DMS153 (cell line): ENCODE measurements at regions not wholly inside any gene's neighbourhood (a gene's known extent, or its start where the extent isn't known, plus 50 kb on each side); places are given as distances from the start of the nearest gene placed in this dataset.

Experiments
- DNase-seq: peaks from one replicate; lab custom pipeline; 2025; lab: John Stamatoyannopoulos, UW

GRCh38 chr1:11373895-11374747 is 101.1 kb downstream of the UBIAD1 start:
- DNase-seq, result no peak

DNA sequence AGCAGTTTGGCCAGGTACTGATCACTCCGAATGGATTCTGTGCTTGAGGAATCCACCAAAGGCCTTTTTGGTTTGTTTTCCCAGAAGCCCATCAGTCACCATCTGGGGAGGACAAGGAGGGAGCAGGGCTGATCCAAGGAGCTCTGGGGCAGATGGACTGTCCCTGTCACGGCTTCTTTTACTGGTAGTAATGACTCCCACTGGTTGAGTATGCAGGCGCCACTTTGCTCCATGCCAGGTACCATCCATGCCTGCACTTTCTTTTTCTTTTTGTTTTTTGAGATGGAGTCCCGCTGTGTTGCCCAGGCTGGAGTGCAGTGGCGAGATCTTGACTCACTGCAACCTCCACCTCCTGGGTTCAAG is 101.7 kb downstream of the UBIAD1 start:
- DNase-seq, result no peak

DNA sequence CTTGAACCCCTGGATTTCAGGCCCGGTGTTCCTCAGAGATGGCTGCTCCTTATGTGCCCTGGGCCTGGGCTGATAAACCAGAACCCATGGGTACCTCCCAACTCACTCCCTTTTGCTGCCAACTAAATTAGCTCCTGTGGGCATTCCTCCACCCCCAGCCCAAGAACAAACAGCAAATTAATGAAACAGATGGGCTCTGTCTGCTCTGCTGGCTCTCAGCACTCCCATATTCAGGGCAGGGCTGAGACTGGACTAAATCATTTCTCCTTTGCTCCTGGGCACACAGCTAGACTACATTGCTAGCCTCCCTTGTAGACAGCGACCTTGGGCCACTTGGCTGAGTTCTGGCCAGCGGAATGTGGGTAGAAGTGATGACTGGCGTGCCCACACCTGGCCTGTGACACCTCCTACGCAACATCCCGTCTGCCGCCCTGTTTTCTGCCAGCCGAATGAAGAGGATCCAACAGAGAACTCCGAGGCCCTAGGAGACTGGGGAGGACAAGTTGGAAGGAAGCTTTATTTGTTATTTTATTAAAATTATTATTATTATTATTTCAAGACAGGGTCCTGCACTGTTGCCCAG is 101.9 kb upstream of the DISP3 start:
- DNase-seq, result no peak

- no peak for DNase-seq
These were observed 101.0 kb upstream of the DISP3 start for GRCh38 chr1:11377954-11378353.

GRCh38 chr1:11379851-11380250 is 99.1 kb upstream of the DISP3 start:
- no peak for DNase-seq

- DNase-seq, result no peak
These were observed 98.5 kb upstream of the DISP3 start for GRCh38 chr1:11380500-11380899.

- DNase-seq, result no peak
These were observed 95.3 kb upstream of the DISP3 start for GRCh38 chr1:11383553-11384169.

GRCh38 chr1:11384170-11384554 is 94.8 kb upstream of the DISP3 start:
- no peak for DNase-seq

DNA sequence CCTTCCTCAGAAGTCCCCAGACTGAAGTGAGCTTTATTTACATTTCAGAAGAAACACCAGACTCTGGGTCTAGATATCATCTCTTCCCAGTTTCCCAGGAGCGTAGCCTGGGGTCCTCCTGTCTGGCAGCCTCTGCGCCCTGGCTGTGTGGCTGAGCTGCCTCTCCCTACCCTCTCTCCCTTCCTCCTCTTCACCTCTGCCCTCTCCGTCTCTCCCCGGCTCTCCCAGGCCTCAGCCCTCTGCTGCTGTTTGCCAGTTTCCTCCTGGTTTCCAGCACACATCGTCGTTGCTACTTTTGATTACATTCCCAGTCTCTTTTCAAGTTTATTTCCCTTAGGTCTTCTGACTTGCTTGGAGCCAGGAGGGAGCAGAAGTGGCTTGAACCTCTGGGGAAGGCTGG is 91.1 kb upstream of the DISP3 start:
- DNase-seq, result no peak

- DNase-seq, result no peak
These were observed 90.3 kb upstream of the DISP3 start for GRCh38 chr1:11388617-11389016.

- DNase-seq, result no peak
These were observed 87.6 kb upstream of the DISP3 start for GRCh38 chr1:11391327-11391726.

DNA sequence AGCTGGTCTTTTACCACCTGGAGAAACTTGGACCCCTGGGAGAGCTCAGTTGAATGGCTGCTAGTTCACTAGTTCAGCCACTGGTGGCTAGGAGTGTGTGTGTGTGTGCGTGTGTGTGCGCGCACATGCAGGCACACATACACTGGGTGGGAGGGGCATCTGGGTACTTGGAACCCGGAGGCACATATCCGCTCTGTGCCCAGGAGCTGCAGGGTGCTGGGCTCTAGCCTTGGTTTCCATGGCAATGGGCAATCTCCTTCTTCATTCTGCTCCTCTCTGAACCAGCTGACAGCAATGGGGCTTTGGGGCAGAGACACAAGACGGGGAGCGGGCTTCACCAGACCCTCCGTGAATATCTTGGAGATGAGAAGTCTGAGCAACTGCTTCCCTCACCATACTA is 87.1 kb upstream of the DISP3 start:
- DNase-seq, result no peak

- DNase-seq, result no peak
These were observed 84.2 kb upstream of the DISP3 start for GRCh38 chr1:11394592-11395245.

- no peak for DNase-seq
These were observed 83.3 kb upstream of the DISP3 start for GRCh38 chr1:11395616-11396015.

GRCh38 chr1:11397151-11397901 is 81.6 kb upstream of the DISP3 start:
- no peak for DNase-seq

GRCh38 chr1:11399250-11399649 is 79.7 kb upstream of the DISP3 start:
- DNase-seq, result no peak

DNA sequence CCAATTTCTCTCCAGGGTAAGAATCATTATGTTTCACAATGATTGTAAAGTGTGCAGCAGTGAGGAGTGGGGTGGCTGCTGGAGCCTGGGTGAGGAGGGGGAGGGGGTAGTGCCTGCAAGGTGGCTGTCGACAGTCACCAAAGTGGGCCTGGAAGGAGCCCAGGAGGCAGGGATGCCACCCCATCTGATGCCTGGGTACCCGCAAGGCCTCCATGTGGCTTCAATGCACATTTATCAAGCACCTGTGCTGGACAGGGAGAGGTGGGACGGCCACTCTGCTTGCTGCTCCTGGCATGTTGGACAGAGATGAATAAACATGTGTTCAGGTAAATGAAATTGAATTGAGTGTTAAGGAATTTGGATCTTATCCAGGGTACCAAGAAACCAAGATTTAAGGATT is 78.8 kb upstream of the DISP3 start:
- DNase-seq, result no peak

DNA sequence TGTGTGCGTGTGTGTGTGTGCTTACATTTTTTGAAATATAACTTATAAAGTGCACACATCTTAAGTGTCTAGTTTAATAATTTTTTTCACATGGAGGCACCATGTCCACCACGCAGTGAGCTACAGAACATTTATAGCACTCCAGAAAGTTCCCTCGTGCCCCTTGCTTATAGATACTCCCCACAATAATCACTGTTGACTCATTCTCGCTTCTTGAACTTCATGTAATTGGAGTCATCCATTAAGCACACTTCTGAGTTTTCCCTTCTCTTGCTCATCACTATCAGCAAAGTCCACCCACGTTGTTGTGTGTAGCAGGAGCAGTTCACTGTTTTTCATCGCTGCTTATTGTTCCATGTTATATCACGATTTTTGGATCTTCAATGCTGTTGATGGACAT is 78.4 kb upstream of the DISP3 start:
- no peak for DNase-seq

GRCh38 chr1:11406845-11407244 is 72.1 kb upstream of the DISP3 start:
- DNase-seq, result no peak

DNA sequence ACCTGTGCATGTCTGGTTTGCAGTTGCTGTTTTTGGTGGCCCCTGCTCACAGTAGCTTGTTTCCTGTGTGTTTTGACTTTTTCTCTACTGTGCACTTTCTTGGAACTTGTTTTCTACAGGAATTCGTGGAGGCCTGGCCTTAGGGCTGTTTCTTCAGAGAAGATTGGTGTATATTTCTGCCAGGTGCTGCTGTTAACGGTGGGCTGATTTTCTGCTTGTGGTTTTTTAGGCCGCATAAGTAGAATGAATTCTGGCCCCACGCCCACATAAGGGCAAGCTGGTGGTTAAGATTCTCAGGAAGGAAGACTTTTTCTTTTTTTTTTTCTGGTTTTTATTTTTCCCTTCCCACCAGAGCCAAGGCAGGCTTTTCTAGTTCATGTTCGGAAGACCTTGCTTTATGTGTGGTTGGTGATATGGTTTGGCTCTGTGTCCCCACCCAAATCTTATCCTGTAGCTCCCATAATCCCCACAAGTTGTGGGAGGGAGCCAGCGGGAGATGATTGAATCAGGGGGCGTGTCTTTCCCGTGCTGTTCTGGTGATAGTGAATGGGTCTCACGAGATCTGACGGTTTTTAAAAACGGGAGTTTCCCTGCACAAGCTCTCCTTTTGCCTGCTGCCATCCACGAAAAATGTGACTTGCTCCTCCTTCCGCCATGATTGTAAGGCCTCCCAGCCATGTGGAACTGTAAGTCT is 71.5 kb upstream of the DISP3 start:
- DNase-seq, result no peak

DNA sequence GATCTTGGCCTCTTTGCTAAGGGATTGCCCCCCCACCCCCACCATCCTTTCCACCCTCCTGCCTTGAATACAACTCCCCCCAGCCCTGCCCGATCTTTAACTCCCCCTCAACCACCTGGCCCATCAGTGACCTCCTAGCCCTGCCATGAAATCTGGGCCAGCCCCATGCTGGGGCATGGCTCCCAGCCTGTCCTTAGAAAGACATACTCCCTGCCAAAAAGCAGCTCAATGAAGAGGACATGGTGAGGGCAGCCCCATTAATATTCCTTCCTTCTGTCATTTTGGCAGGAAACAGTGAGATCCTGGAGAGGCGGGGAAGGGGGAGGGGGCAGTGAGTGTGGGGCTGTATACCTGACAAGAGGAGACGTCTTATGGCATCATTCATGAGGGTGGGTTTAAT is 66.8 kb upstream of the DISP3 start:
- no peak for DNase-seq

GRCh38 chr1:11413986-11414391 is 65.0 kb upstream of the DISP3 start:
- DNase-seq, result no peak
